ENCODE measurements at regions not wholly inside any gene's neighbourhood (a gene's known extent, or its start where the extent isn't known, plus 50 kb on each side); places are given as distances from the start of the nearest gene placed in this dataset.

- no peak for FAIRE-seq
- no peak overlapping the region for H3K9ac ChIP-seq (replicated peaks in 1 of 4; ENCODE audit: extremely low read depth in 1 of 4, low read depth in 3 of 4, low read length in 3 of 4)
- CTCF ChIA-PET (ENCODE audit: partially characterized antibody) = interaction anchor here (1.6 kb wide), 1 partner anchor 15 kb away, joined by 4 read pairs; no protein-coding TSS in a partner anchor
Observed at GRCh38 chr13:44833626-44834025, 155.6 kb downstream of the NUFIP1 start.

More at GRCh38 chr13:44833626-44834025, 155.6 kb downstream of the NUFIP1 start:
- no peak overlapping the region for H4K8ac ChIP-seq (ENCODE audit: extremely low read depth, insufficient read depth, low read length)
- H3K79me1 ChIP-seq (ENCODE audit: low read depth, low read length) = no peaks in the 10 kb centered on the region
- H3K27me3 ChIP-seq (replicated peaks in 1 of 4; ENCODE audit: control insufficient read depth in 3 of 4, extremely low read depth in 1 of 4, insufficient read depth in 3 of 4, low read length in 3 of 4) = no peaks in the 10 kb centered on the region; a peak in 1 of 7 replicates
- H3K36me3 ChIP-seq (ENCODE audit: control insufficient read depth in 2 of 4, insufficient read depth in 4 of 4, low read length in 3 of 4) = no peaks in the 10 kb centered on the region
- no peak overlapping the region for H3K4me2 ChIP-seq (ENCODE audit: insufficient read depth in 1 of 2, low read depth in 2 of 2, low read length in 2 of 2)
- H4K91ac ChIP-seq (replicated peaks; ENCODE audit: insufficient read length, low read length) = no peak overlapping the region
- no peaks in the 10 kb centered on the region; the same call in 1 of the 2 replicates for H3K23me2 ChIP-seq (ENCODE audit: low read depth, low read length)
- no peak overlapping the region for H3K14ac ChIP-seq (ENCODE audit: insufficient read length)
- H2AK5ac ChIP-seq (ENCODE audit: low read depth, low read length) = no peak overlapping the region
- WGBS, 2 experiments (ENCODE audit: extremely low coverage in 1 of 2, insufficient coverage in 1 of 2, insufficient read length in 1 of 2, insufficient replicate concordance in 2 of 2, low coverage in 1 of 2, low lambda C conversion rate in 2 of 2, missing lambda C conversion rate in 1 of 2) = 95% methylated on average over 7 of the region's 7 CpGs; no CpG with 5 or more reads in 1 of the 2 experiments
- H3K9me3 ChIP-seq (ENCODE audit: insufficient read depth in 2 of 2, low read depth in 1 of 2, low read length in 1 of 2) = no peaks in the 10 kb centered on the region
- H2AFZ ChIP-seq (ENCODE audit: low read length) = no peak overlapping the region
- TF ChIP-seq CBX5 (IDR thresholded peaks at IDR 0.05; ENCODE audit: low read depth, low read length) (no peak), BACH1 (IDR thresholded peaks at IDR 0.05; ENCODE audit: low read length) (no peak), KDM5A (IDR thresholded peaks at IDR 0.05; ENCODE audit: low read length) (no peak)
- H3K4ac ChIP-seq (replicated peaks; ENCODE audit: insufficient read length, low read depth, low read length) = no peak overlapping the region
- H2BK12ac ChIP-seq (ENCODE audit: low read depth, low read length) = no peak overlapping the region
- POLR2A ChIA-PET (ENCODE audit: partially characterized antibody) = interaction anchor here (1.0 kb wide), 1 partner anchor 10 kb away, joined by 3 read pairs; no protein-coding TSS in a partner anchor
- H2BK5ac ChIP-seq (ENCODE audit: low read depth, low read length) = no peak overlapping the region
- H3K23ac ChIP-seq (ENCODE audit: insufficient read length) = no peak overlapping the region
- H4K20me1 ChIP-seq (replicated peaks in 1 of 2; ENCODE audit: control insufficient read depth in 1 of 2, insufficient read depth in 2 of 2, low read length in 2 of 2) = no peaks in the 10 kb centered on the region
- no peak overlapping the region for H4K5ac ChIP-seq (ENCODE audit: insufficient read length, low read depth, low read length)
- no peaks in the 10 kb centered on the region for H3K4me1 ChIP-seq (replicated peaks in 1 of 4; ENCODE audit: control insufficient read depth in 3 of 4, insufficient read depth in 4 of 4, low read length in 3 of 4)
- no peak overlapping the region for H2BK120ac ChIP-seq (replicated peaks; ENCODE audit: low read depth, low read length)
- no peak overlapping the region for H3K56ac ChIP-seq (replicated peaks; ENCODE audit: insufficient read length, low read depth, low read length)
- H3K27ac ChIP-seq (ENCODE audit: low read depth, low read length) = no peak overlapping the region
- no peak overlapping the region for H3K4me3 ChIP-seq (ENCODE audit: extremely low read depth in 1 of 4, insufficient read depth in 2 of 4, low read depth in 3 of 4, low read length in 4 of 4)
- DNase-seq (ENCODE audit: low read depth in 1 of 2, low spot score in 2 of 2) = no peak
- no peak overlapping the region for H2BK15ac ChIP-seq (ENCODE audit: low read length)
- no peak overlapping the region for H3K18ac ChIP-seq (ENCODE audit: extremely low read depth, low read length)
- H3K79me2 ChIP-seq (ENCODE audit: control insufficient read depth in 1 of 2, insufficient read depth in 2 of 2, low read length in 2 of 2) = no peaks in the 10 kb centered on the region
- no peak overlapping the region for H2BK20ac ChIP-seq (ENCODE audit: low read length)
